IMR-90 (cell line): ENCODE measurements at regions not wholly inside any gene's neighbourhood (a gene's known extent, or its start where the extent isn't known, plus 50 kb on each side); places are given as distances from the start of the nearest gene placed in this dataset.

ENCODE experiments used
- ATAC-seq: fragments of 200-7000 bp; cut with Tn5 transposase; 2 replicates; pipeline ENCODE4 v1.9.1; 2020; ENCODE audit warnings: low read depth, mild to moderate bottlenecking, moderate library complexity
- BruUV-seq: library from RNA; stranded (reverse); fragments of 400-500 nt; replicated peaks from 2 replicates; lab custom pipeline; 2021; lab: Mats Ljungman, UMichigan
- CTCF ChIA-PET: fragments of 300-600 bp; formaldehyde crosslinking; extraction: SDS; loops from one replicate; lab custom pipeline; 2021; ENCODE audit warnings: antibody characterized with exemption; lab: Yijun Ruan, JAX
- POLR2A ChIA-PET: fragments of 300-600 bp; sonication (Branson Sonifier 250); formaldehyde crosslinking; loops from one replicate; lab custom pipeline; 2022; ENCODE audit warnings: antibody characterized with exemption; ENCODE audit not compliant: unreplicated experiment; lab: Charles Lee
- DNase-seq: peaks from one replicate; pipeline ENCODE4 v3.0.0; 2013
- H2AFZ ChIP-seq: replicated peaks from 2 replicates; pipeline ENCODE3; 2013; ENCODE audit warnings: low read length, mild to moderate bottlenecking; ENCODE audit not compliant: poor library complexity
- H2AK5ac ChIP-seq: 2 replicates; pipeline ENCODE4 v1.6.1; 2013; ENCODE audit warnings: low read depth, low read length, inconsistent platforms
- H2AK9ac ChIP-seq: replicated peaks from 2 replicates; pipeline ENCODE3; 2013; ENCODE audit warnings: mild to moderate bottlenecking, low read depth, low read length, moderate library complexity; ENCODE audit not compliant: poor library complexity
- H2BK120ac ChIP-seq: 2 replicates; pipeline ENCODE4 v1.6.1; 2013; ENCODE audit warnings: low read depth, low read length, inconsistent platforms
- H2BK15ac ChIP-seq: 3 replicates; pipeline ENCODE4 v1.6.1; 2013; ENCODE audit warnings: low read depth, low read length, inconsistent platforms
- H2BK20ac ChIP-seq: 2 replicates; pipeline ENCODE4 v1.6.1; 2013; ENCODE audit warnings: low read depth, mild to moderate bottlenecking, inconsistent platforms, low read length, moderate library complexity
- H2BK5ac ChIP-seq: 2 replicates; pipeline ENCODE4 v1.6.1; 2013; ENCODE audit warnings: mild to moderate bottlenecking, low read depth, low read length, inconsistent platforms; ENCODE audit not compliant: poor library complexity, severe bottlenecking
- H3K14ac ChIP-seq: replicated peaks from 2 replicates; pipeline ENCODE4 v1.6.1; 2013; ENCODE audit warnings: low read depth, low read length, inconsistent platforms
- H3K18ac ChIP-seq: 2 replicates; pipeline ENCODE4 v1.6.1; 2013; ENCODE audit warnings: low read depth, low read length, control low read depth
- H3K23ac ChIP-seq: 2 replicates; pipeline ENCODE4 v1.6.1; 2013; ENCODE audit warnings: low read depth, low read length, inconsistent platforms
- H3K27ac ChIP-seq: 2 replicates; pipeline ENCODE4 v1.5.1; 2013; ENCODE audit warnings: mild to moderate bottlenecking, control low read depth, low read length; ENCODE audit not compliant: insufficient read depth
- H3K27me3 ChIP-seq: 2 replicates; pipeline ENCODE4 v1.6.1; 2013; ENCODE audit warnings: low read length; ENCODE audit not compliant: control insufficient read depth, insufficient read depth
- H3K36me3 ChIP-seq: 2 replicates; pipeline ENCODE4 v1.6.1; 2013; ENCODE audit warnings: low read length, mixed read lengths; ENCODE audit not compliant: control insufficient read depth, insufficient read depth
- H3K4ac ChIP-seq: 2 replicates; pipeline ENCODE4 v1.6.1; 2013; ENCODE audit warnings: low read depth, low read length, inconsistent platforms
- H3K4me1 ChIP-seq: 2 replicates; pipeline ENCODE4 v1.6.1; 2013; ENCODE audit warnings: low read length, mixed read lengths; ENCODE audit not compliant: control insufficient read depth, insufficient read depth
- H3K4me2 ChIP-seq: 2 replicates; pipeline ENCODE4 v1.6.1; 2013; ENCODE audit warnings: low read depth, mild to moderate bottlenecking, control low read depth, low read length, moderate library complexity
- H3K4me3 ChIP-seq: 2 replicates; pipeline ENCODE4 v1.5.1; 2013; ENCODE audit warnings: low read depth, mild to moderate bottlenecking, control low read depth, low read length, moderate library complexity; ENCODE audit not compliant: insufficient read depth
- H3K56ac ChIP-seq: 2 replicates; pipeline ENCODE4 v1.6.1; 2013; ENCODE audit warnings: low read length, inconsistent platforms; ENCODE audit not compliant: insufficient read depth; ENCODE audit errors: extremely low read depth
- H3K79me1 ChIP-seq, 2 experiments: 2 replicates each; pipeline ENCODE4 v1.6.1; 2013; ENCODE audit warnings: low read length in 2 of 2, inconsistent platforms in 1 of 2, low read depth in 1 of 2
- H3K9ac ChIP-seq: 2 replicates; pipeline ENCODE4 v1.6.1; 2013; ENCODE audit warnings: low read depth, low read length, control low read depth
- H3K9me1 ChIP-seq: 2 replicates; pipeline ENCODE4 v1.6.1; 2013; ENCODE audit warnings: low read length, inconsistent platforms; ENCODE audit not compliant: insufficient read depth
- H3K9me3 ChIP-seq: 2 replicates; pipeline ENCODE4 v1.6.1; 2013; ENCODE audit warnings: low read length; ENCODE audit not compliant: control insufficient read depth, insufficient read depth
- H4K20me1 ChIP-seq: 2 replicates; pipeline ENCODE4 v1.6.1; 2013; ENCODE audit warnings: low read length, inconsistent platforms; ENCODE audit not compliant: insufficient read depth
- H4K5ac ChIP-seq: 2 replicates; pipeline ENCODE4 v1.6.1; 2013; ENCODE audit warnings: mild to moderate bottlenecking, low read depth, low read length, control low read depth
- H4K8ac ChIP-seq, 2 experiments: 2 replicates each; pipeline ENCODE4 v1.6.1; 2013; ENCODE audit warnings: low read depth in 2 of 2, low read length in 2 of 2, control low read depth in 1 of 2, inconsistent platforms in 1 of 2
- H4K91ac ChIP-seq: 2 replicates; pipeline ENCODE4 v1.6.1; 2013; ENCODE audit warnings: low read depth, low read length, inconsistent platforms; ENCODE audit not compliant: insufficient read depth
- BHLHE40 ChIP-seq: fragments of 150-350 bp; IDR thresholded peaks from 2 replicates; pipeline ENCODE4 v1.6.1; 2016; ENCODE audit warnings: mild to moderate bottlenecking, low read depth, low read length
- CHD1 ChIP-seq: IDR thresholded peaks from 2 replicates; pipeline ENCODE4 v1.6.1; 2012; ENCODE audit warnings: low read depth, low read length, improper control_type of control experiment
- CTCF ChIP-seq: conservative IDR thresholded peaks from 2 replicates; pipeline ENCODE4 v1.5.1; 2012; ENCODE audit warnings: mild to moderate bottlenecking, low read depth, low read length, improper control_type of control experiment
- MAFK ChIP-seq: IDR thresholded peaks from 2 replicates; pipeline ENCODE4 v1.6.1; 2012; ENCODE audit warnings: low read depth, low read length, improper control_type of control experiment
- NFE2L2 ChIP-seq: fragments of 150-350 bp; IDR thresholded peaks from 2 replicates; pipeline ENCODE4 v1.6.1; 2016; ENCODE audit warnings: low read depth, mild to moderate bottlenecking, low read length
- RAD21 ChIP-seq: IDR thresholded peaks from 2 replicates; pipeline ENCODE4 v1.6.1; 2012; ENCODE audit warnings: low read length, improper control_type of control experiment
- RFX5 ChIP-seq: IDR thresholded peaks from 2 replicates; pipeline ENCODE4 v1.8.0; 2012; ENCODE audit warnings: low read depth, mild to moderate bottlenecking, low read length, moderate library complexity
- WGBS, 2 experiments: methylation state at CpG; one replicate each; pipeline versions ENCODE4 v1.1.5 to v1.1.7; 2013; ENCODE audit warnings: missing lambda C conversion rate in 2 of 2; ENCODE audit not compliant: insufficient read length in 1 of 2; ENCODE audit errors: extremely low coverage in 2 of 2; 5-methylcytosine and 5-hydroxymethylcytosine counted together
- dilution Hi-C: fragments of 300-500 bp; cut with HindIII; formaldehyde crosslinking; loops from one replicate; pipeline ENCODE4 v1.14.3; 2018; ENCODE audit warnings: low sequenced_read_pairs; ENCODE audit not compliant: unreplicated experiment
- in situ Hi-C: fragments of 300-500 bp; cut with MboI; formaldehyde crosslinking; loops from 3 replicates; pipeline ENCODE4 v1.14.3; 2019; ENCODE audit warnings: low sequenced_read_pairs, inconsistent platforms, mixed read lengths
- intact Hi-C: fragments of 100-400 bp; cut with micrococcal nuclease; formaldehyde crosslinking; loops from 2 replicates; pipeline ENCODE4 v1.10.0; 2022

- TF ChIP-seq RFX5, result no peak
- TF ChIP-seq BHLHE40, result no peak
- no peak for TF ChIP-seq MAFK
- no peak for TF ChIP-seq NFE2L2
- TF ChIP-seq CHD1, result no peak
- TF ChIP-seq CTCF, result no peak
- TF ChIP-seq RAD21, result no peak
- no peak overlapping the region for H4K5ac ChIP-seq
- WGBS, 2 experiments, result no CpG with 5 or more reads among the region's 3 CpGs
- H2BK20ac ChIP-seq, result no peak overlapping the region
- no peak overlapping the region for H2AK9ac ChIP-seq
- H3K23ac ChIP-seq, result no peak overlapping the region
- no peak overlapping the region for H3K18ac ChIP-seq
- H3K4me2 ChIP-seq, result no peak overlapping the region
- H3K9me1 ChIP-seq, result no peaks in the 10 kb centered on the region
- H2BK120ac ChIP-seq, result no peak overlapping the region
- H3K27ac ChIP-seq, result no peak overlapping the region
- intact Hi-C loops, result no loop called here
- in situ Hi-C loops, result no loop called here
- no peak overlapping the region for H3K14ac ChIP-seq
- peaks cover 8% of the 10 kb centered on the region for H3K27me3 ChIP-seq
- H3K9ac ChIP-seq, result no peak overlapping the region
- no peak overlapping the region for H4K91ac ChIP-seq
- no peaks in the 10 kb centered on the region for H3K4me1 ChIP-seq
- ATAC-seq (no peak), DNase-seq (no peak)
- no peak overlapping the region for H2AK5ac ChIP-seq
- no TSS peak for BruUV-seq
- CTCF ChIA-PET, result no interaction called here
- no peaks in the 10 kb centered on the region for H3K36me3 ChIP-seq
- H3K79me1 ChIP-seq, result no peaks in the 10 kb centered on the region
- H3K56ac ChIP-seq, result no peak overlapping the region
- no peaks in the 10 kb centered on the region for H3K9me3 ChIP-seq
- no peak overlapping the region for H2AFZ ChIP-seq
- H3K4me3 ChIP-seq, result no peak overlapping the region
- H4K20me1 ChIP-seq, result no peaks in the 10 kb centered on the region
- H4K8ac ChIP-seq, result no peak overlapping the region
- no peak overlapping the region for H3K4ac ChIP-seq
- H2BK15ac ChIP-seq, result no peak overlapping the region
- dilution Hi-C loops, result no loop called here
- POLR2A ChIA-PET, result no interaction called here
- H2BK5ac ChIP-seq, result no peak overlapping the region
Observed at GRCh38 chr9:99326917-99327189, 104.8 kb downstream of the SEC61B start.
